ENCODE measurements at regions not wholly inside any gene's neighbourhood (a gene's known extent, or its start where the extent isn't known, plus 50 kb on each side); places are given as distances from the start of the nearest gene placed in this dataset.
"Not testable (repeated sequence)": the region's sequence is repeated elsewhere in the genome, so short reads cannot be mapped to it uniquely, and the experiment has no call there.

- DNase-seq, result no peak
Measured at GRCh38 chr22:48940266-48941032, 887.2 kb downstream of the BRD1 start.

GRCh38 chr22:48939441-48940265 lies 888.0 kb downstream of the BRD1 start:
- DNase-seq, result no peak

- DNase-seq, result no peak
Measured at GRCh38 chr22:48938741-48939140, 888.9 kb downstream of the BRD1 start.

- DNase-seq, result no peak
Measured at GRCh38 chr22:48937032-48937639, 890.5 kb downstream of the BRD1 start.

GRCh38 chr22:48936391-48936790 lies 891.3 kb downstream of the BRD1 start:
- no peak for DNase-seq

GRCh38 chr22:48934446-48934845 lies 893.2 kb downstream of the BRD1 start:
- no peak for DNase-seq

GRCh38 chr22:48931452-48931851 lies 896.2 kb downstream of the BRD1 start:
- no peak for DNase-seq

GRCh38 chr22:48929276-48929790 lies 898.3 kb downstream of the BRD1 start:
- DNase-seq, result no peak

- DNase-seq, result no peak
Measured at GRCh38 chr22:48927591-48927990, 900.1 kb downstream of the BRD1 start.

GRCh38 chr22:48926643-48927042 lies 901.0 kb downstream of the BRD1 start:
- DNase-seq, result no peak

- DNase-seq, result no peak
Measured at GRCh38 chr22:48926136-48926535, 901.5 kb downstream of the BRD1 start.

GRCh38 chr22:48925450-48925849 lies 902.2 kb downstream of the BRD1 start:
- no peak for DNase-seq

- DNase-seq, result no peak
Measured at GRCh38 chr22:48923996-48924395, 903.7 kb downstream of the BRD1 start.

- no peak for DNase-seq
Measured at GRCh38 chr22:48923165-48923865, 904.4 kb downstream of the BRD1 start.

- no peak for DNase-seq
Measured at GRCh38 chr22:48921411-48921903, 906.2 kb downstream of the BRD1 start.

GRCh38 chr22:48920776-48921241 lies 906.9 kb downstream of the BRD1 start:
- no peak for DNase-seq

- DNase-seq, result no peak
Measured at GRCh38 chr22:48919851-48920589, 907.7 kb downstream of the BRD1 start.

GRCh38 chr22:48919187-48919590 lies 908.5 kb downstream of the BRD1 start:
- DNase-seq, result no peak

GRCh38 chr22:48918585-48919186 lies 909.0 kb downstream of the BRD1 start:
- no peak for DNase-seq

- DNase-seq, result not testable (repeated sequence)
Measured at GRCh38 chr22:48912356-48913066, 915.2 kb downstream of the BRD1 start.

GRCh38 chr22:48911647-48912046 lies 916.0 kb downstream of the BRD1 start:
- DNase-seq, result not testable (repeated sequence)
